Lower leg skin (tissue), 3 donors: ENCODE measurements at regions not wholly inside any gene's neighbourhood (a gene's known extent, or its start where the extent isn't known, plus 50 kb on each side); places are given as distances from the start of the nearest gene placed in this dataset.

Source experiments
- POLR2A ChIP-seq, 2 donors: fragments of 450-650 bp; IDR thresholded peaks; one replicate each; pipeline ENCODE4 v1.6.1; 2016 to 2017; ENCODE audit warnings: antibody characterized with exemption in 2 of 2, mild to moderate bottlenecking in 1 of 2, moderate library complexity in 1 of 2
- TF ChIP-seq, protein P1 (sequence below), 3 donors: fragments of 450-650 bp; IDR thresholded peaks; one replicate each; pipeline ENCODE4 v1.5.1; 2016; ENCODE audit warnings: antibody characterized with exemption in 3 of 3, mild to moderate bottlenecking in 3 of 3, moderate library complexity in 2 of 3

DNA sequence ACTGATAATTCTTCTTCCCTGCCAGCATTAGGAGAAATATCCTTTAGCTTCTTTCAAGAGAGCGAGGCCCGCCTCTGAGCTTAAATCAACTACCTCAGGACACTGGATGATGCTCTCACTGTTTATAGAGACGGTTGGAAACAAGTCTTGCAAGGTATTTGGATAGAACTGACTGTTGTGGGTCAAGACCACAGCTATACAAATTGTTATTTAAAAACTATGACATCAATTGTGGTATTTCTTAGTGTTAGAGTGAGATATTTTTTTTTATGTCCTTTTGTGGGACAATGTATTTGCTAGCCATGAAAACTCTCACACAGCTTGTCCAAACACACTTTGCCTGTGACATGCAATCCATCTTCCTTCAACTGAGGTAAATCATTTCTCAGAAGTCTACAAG, 136.3 kb upstream of the PHACTR1 start:
- TF ChIP-seq, protein P1, sequence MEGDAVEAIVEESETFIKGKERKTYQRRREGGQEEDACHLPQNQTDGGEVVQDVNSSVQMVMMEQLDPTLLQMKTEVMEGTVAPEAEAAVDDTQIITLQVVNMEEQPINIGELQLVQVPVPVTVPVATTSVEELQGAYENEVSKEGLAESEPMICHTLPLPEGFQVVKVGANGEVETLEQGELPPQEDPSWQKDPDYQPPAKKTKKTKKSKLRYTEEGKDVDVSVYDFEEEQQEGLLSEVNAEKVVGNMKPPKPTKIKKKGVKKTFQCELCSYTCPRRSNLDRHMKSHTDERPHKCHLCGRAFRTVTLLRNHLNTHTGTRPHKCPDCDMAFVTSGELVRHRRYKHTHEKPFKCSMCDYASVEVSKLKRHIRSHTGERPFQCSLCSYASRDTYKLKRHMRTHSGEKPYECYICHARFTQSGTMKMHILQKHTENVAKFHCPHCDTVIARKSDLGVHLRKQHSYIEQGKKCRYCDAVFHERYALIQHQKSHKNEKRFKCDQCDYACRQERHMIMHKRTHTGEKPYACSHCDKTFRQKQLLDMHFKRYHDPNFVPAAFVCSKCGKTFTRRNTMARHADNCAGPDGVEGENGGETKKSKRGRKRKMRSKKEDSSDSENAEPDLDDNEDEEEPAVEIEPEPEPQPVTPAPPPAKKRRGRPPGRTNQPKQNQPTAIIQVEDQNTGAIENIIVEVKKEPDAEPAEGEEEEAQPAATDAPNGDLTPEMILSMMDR (IDR thresholded peaks at IDR 0.05), result no peak
- TF ChIP-seq POLR2A (IDR thresholded peaks at IDR 0.05), result no peak
